Keratinocyte (primary cell): ENCODE measurements at regions not wholly inside any gene's neighbourhood (a gene's known extent, or its start where the extent isn't known, plus 50 kb on each side); places are given as distances from the start of the nearest gene placed in this dataset.
"Not testable (repeated sequence)": the region's sequence is repeated elsewhere in the genome, so short reads cannot be mapped to it uniquely, and the experiment has no call there.

Experiments used
- CTCF ChIP-seq, 3 experiments: IDR thresholded peaks in 1 of 3; conservative IDR thresholded peaks in 1 of 3; optimal IDR thresholded peaks in 1 of 3; 2 replicates in 2 of 3; 3 replicates in 1 of 3; pipeline versions ENCODE3 to v1.5.1; 2011; ENCODE audit warnings: low read length in 3 of 3, mild to moderate bottlenecking in 3 of 3, moderate library complexity in 2 of 3, control low read depth in 1 of 3, inconsistent platforms in 1 of 3; ENCODE audit not compliant: insufficient read depth in 2 of 3; ENCODE audit errors: extremely low read depth in 1 of 3
- EZH2 ChIP-seq: IDR thresholded peaks from one replicate; pipeline ENCODE4 v1.6.1; 2012; ENCODE audit warnings: inconsistent platforms, mild to moderate bottlenecking, low read length, moderate library complexity

DNA sequence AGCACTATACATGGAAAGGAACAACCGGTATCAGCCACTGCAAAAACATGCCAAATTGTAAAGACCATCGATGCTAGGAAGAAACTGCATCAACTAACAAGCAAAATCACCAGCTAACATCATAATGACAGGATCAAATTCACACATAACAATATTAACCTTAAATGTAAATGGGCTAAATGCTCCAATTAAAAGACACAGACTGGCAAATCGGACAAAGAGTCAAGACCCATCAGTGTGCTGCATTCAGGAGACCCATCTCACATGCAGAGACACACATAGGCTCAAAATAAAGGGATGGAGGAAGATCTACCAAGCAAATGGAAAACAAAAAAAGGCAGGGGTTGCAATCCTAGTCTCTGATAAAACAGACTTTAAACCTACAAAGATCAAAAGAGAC lies 413.8 kb downstream of the ZEB2 start:
- not testable (repeated sequence) for TF ChIP-seq CTCF (optimal IDR thresholded peaks at IDR 0.05 in 1 of 3, IDR thresholded peaks at IDR 0.05 in 1 of 3, conservative IDR thresholded peaks at IDR 0.05 in 1 of 3; ENCODE audit: extremely low read depth in 1 of 3, insufficient read depth in 2 of 3, low read length in 3 of 3); EZH2
